ENCODE measurements at regions not wholly inside any gene's neighbourhood (a gene's known extent, or its start where the extent isn't known, plus 50 kb on each side); places are given as distances from the start of the nearest gene placed in this dataset.

DNA sequence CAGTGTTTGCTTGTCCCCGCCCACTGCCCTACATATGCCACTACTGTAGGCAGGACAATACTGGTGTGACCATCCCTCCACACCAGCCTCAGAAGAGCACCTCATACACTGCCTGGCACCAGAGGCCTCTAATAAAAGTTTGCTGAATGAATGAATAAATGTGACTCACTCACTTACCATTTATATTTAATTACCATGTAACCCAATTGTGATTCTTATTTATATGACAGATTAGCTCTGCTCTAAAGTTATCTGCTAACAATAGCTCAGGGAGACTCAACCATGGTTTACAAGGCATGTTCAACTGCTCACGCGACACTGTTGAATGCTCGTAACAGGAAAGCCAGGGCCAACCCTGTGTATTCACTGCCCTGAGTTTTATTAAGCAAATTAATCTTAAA is 66.0 kb upstream of the DOCK9 start:
- TF ChIP-seq CTCF (IDR thresholded peaks at IDR 0.05) (no peak), EP300 (IDR thresholded peaks at IDR 0.05) (no peak), POLR2A (IDR thresholded peaks at IDR 0.05) (no peak)
